RPMI7951 (cell line): ENCODE measurements at regions not wholly inside any gene's neighbourhood (a gene's known extent, or its start where the extent isn't known, plus 50 kb on each side); places are given as distances from the start of the nearest gene placed in this dataset.

Experiments
- DNase-seq: peaks from one replicate; pipeline ENCODE4 v3.0.0-alpha.2; 2012; ENCODE audit warnings: low read depth

GRCh38 chr18:62629031-62629430, 86.3 kb upstream of the PHLPP1 start:
- DNase-seq: no peak

GRCh38 chr18:62631173-62631572, 84.2 kb upstream of the PHLPP1 start:
- no peak for DNase-seq

GRCh38 chr18:62632788-62633455, 82.4 kb upstream of the PHLPP1 start:
- DNase-seq: no peak

GRCh38 chr18:62634458-62634857, 80.9 kb upstream of the PHLPP1 start:
- peak; percentile 4 for DNase-seq

- DNase-seq: peak; percentile 27
Measured at GRCh38 chr18:62634979-62635630, 80.2 kb upstream of the PHLPP1 start.

GRCh38 chr18:62637403-62637802, 77.9 kb upstream of the PHLPP1 start:
- no peak for DNase-seq

GRCh38 chr18:62637807-62638687, 77.3 kb upstream of the PHLPP1 start:
- peak; percentile 33 for DNase-seq

GRCh38 chr18:62643181-62643580, 72.2 kb upstream of the PHLPP1 start:
- no peak for DNase-seq

- DNase-seq: no peak
Measured at GRCh38 chr18:62644773-62645172, 70.6 kb upstream of the PHLPP1 start.

- no peak for DNase-seq
Measured at GRCh38 chr18:62647179-62647578, 68.2 kb upstream of the PHLPP1 start.

GRCh38 chr18:62648045-62648678, 67.2 kb upstream of the PHLPP1 start:
- no peak for DNase-seq

GRCh38 chr18:62651276-62652056, 63.9 kb upstream of the PHLPP1 start:
- no peak for DNase-seq

- DNase-seq: peak; percentile 6
Measured at GRCh38 chr18:62652057-62652629, 63.2 kb upstream of the PHLPP1 start.

GRCh38 chr18:62655520-62656219, 59.7 kb upstream of the PHLPP1 start:
- peak; percentile 6 for DNase-seq

- DNase-seq: no peak
Measured at GRCh38 chr18:62658028-62658427, 57.3 kb upstream of the PHLPP1 start.

- no peak for DNase-seq
Measured at GRCh38 chr18:62659698-62660097, 55.6 kb upstream of the PHLPP1 start.

- no peak for DNase-seq
Measured at GRCh38 chr18:62660691-62661090, 54.6 kb upstream of the PHLPP1 start.

GRCh38 chr18:62663731-62664336, 51.5 kb upstream of the PHLPP1 start:
- peak; percentile 94 for DNase-seq

GRCh38 chr18:62664414-62664813, 50.9 kb upstream of the PHLPP1 start:
- DNase-seq: no peak

- no peak for DNase-seq
Measured at GRCh38 chr18:62665188-62665587, 50.2 kb upstream of the PHLPP1 start.
